GM21723 (cell line): ENCODE measurements at regions not wholly inside any gene's neighbourhood (a gene's known extent, or its start where the extent isn't known, plus 50 kb on each side); places are given as distances from the start of the nearest gene placed in this dataset.
"Not testable (repeated sequence)": the region's sequence is repeated elsewhere in the genome, so short reads cannot be mapped to it uniquely, and the experiment has no call there.

Experiments used
- ATAC-seq: cut with Tn5 transposase; IDR thresholded peaks from one replicate; pipeline ENCODE4 v1.9.1; 2021; ENCODE audit warnings: mild to moderate bottlenecking, moderate library complexity; ENCODE audit not compliant: unreplicated experiment

DNA sequence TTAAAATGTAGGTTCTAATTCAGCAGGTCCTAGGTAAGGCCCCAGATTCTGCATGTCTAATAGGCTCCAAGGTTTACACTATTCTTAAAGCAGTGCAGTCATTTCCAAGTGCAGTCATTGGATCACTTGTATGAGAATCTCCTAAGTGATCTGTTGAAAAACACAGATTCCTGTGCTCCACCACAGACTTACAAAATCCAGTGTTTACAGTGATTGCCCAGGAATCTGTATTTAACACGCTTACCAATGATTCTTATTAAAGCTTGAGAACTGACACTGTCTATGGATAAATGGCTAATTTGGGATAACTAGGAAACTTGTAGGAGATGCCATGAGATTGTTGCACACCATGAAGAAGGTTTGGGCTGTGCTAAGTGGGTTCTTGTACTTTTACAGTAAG lies 104.6 kb upstream of the PLEKHG1 start:
- ATAC-seq, result no peak

DNA sequence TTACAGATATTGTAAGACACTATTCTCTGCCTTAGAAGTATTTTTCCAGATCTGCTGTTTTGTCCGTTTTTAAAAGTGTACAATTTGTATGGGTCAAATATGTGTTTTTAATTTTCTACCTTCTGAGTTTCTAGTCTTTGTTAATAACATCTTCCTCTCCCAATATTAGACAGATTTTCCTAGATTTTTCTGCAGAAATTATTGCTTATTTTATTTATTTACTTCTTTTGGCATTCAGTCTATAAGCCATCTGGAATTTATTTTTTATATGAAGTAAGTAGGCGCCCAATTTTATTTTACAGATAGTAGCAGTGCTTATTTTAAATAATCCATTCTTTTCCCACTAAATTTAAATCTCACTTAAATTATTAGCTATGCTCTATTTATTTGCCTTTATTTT lies 103.1 kb upstream of the PLEKHG1 start:
- ATAC-seq, result no peak

DNA sequence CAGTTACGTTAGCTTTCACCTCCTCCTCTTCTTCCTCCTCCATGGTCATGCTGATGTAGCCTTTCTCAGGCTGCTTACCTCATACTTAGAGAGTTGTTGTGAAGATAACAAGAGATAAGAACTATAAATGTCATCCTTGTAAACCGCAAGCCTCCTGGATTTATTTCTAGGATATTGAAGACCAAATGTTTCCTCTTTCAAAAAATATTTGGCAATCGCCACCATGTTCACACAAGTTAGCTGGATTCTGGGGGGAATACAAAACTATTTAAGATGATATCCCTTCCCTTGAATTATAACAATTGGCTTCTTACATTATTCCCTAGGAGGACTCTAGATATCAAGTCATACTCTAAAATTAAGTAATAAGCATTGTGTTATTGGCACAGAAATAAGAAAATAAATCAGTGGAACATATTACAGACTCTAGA lies 99.8 kb upstream of the PLEKHG1 start:
- no peak for ATAC-seq

DNA sequence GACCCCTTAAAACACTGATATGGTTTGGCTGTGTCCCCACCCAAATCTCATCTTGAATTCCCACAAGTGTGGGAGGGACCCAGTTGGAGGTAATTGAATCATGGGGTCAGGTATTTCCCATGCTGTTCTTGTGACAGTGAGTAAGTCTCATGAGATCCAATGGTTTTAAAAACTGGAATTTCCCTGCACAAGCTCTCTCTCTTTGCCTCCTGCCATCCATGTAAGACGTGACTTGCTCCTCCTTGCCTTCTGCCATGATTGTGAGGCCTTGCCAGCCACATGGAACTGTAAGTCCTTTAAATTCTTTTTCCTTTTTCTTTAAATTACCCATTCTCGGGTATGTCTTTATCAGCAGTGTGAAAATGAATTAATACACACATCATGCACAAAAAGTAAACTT lies 99.1 kb upstream of the PLEKHG1 start:
- not testable (repeated sequence) for ATAC-seq

DNA sequence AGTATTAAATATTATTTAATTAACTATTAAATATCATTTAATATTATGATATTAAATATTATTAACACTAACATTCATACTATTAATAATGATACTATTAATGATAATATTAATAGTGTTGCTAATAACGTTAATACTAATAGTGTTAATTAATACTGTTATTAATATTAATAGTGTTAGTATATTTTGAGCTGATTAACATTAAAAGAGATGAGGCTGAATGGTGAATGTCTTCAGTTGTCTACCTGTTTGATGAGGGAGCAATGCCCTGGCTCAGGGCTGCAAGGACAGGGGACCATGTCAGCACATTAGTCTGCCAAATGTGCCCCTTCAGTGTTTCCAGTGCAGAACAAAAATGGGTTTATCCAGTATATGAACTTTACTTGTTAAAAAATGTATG lies 96.6 kb upstream of the PLEKHG1 start:
- no peak for ATAC-seq

DNA sequence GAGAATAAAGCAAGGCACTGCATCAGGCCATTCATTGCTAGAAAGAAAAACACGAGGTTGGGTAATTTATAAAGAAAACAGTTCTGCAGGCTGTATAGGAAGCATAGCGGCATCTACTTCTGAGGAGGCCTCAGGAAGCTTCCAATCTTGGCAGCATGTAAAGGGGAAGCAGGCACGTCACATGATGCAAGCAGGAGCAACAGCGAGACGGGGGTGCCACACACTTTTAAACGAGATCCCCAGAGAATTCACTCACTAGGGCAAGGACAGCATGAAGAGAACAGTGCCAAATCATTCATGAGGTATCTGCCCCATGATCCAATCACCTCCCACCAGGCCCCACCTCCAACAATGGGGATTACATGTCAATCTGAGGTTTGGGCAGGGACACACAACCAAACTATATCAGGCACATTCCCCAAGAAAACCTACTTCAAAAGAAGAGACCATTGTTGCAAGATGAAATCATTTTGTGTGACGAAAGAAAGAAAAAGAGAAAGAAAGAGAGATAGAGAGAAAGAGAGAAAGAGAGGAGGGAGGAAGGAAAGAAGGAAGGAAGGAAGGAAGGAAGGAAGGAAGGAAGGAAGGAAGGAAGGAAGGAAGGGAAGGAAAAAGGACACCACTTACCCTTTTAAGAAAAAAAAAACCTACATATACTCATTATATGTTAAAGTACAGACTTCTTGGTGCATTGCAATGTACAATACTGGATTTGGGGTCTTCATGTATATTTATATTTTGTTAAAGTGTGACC lies 95.9 kb upstream of the PLEKHG1 start:
- ATAC-seq, result no peak

DNA sequence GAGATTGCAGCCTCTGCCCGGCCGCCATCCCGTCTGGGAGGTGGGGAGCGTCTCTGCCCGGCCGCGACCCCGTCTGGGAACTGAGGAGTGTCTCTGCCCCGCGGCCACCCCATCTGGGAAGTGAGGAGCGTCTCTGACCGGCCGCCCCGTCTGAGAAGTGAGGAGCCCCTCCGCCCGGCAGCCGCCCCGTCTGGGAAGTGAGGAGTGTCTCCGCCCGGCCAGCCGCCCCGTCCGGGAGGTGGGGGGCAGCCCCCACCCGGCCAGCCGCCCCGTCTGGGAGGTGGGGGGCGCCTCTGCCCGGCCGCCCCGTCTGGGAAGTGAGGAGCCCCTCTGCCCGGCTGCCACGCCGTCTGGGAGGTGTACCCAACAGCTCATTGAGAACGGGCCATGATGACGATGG lies 92.3 kb upstream of the PLEKHG1 start:
- not testable (repeated sequence) for ATAC-seq

DNA sequence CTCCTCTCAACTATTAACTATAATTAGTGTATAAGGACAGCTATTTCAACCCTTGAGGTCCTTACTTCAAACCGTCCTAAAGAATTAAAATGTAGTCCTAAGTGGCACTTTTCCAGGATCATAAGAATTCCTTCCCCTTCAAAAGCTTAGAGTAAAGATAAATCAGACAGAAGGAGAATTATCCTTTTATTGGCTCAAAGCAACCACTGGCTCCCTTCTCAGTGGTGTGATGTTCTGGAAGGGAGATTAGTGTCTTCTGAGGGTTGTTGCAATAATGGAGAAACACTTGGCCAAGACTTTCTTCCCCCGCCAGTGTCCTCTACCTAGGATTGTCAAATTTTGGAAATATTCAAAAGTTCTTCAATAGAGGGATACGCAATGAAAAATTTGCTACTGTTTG lies 89.1 kb upstream of the PLEKHG1 start:
- no peak for ATAC-seq

DNA sequence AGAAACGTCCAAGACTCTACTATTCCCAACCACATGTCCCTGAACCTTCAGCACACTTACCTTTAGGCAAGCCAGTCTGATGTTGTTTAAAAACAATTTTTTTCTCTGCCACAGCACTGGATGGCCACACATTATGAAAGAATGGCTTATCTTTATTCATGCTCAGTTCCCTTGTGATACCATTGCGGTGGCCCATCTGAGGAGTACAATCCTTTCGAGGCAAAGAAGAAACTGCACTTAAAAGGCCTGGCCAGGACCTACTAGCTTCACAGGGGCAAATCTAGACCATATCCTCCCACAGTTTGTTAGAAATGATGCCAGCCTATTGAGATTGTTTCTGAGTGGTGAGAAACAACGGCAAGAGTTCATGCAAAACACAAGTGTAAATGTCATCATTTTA lies 88.4 kb upstream of the PLEKHG1 start:
- ATAC-seq, result no peak

DNA sequence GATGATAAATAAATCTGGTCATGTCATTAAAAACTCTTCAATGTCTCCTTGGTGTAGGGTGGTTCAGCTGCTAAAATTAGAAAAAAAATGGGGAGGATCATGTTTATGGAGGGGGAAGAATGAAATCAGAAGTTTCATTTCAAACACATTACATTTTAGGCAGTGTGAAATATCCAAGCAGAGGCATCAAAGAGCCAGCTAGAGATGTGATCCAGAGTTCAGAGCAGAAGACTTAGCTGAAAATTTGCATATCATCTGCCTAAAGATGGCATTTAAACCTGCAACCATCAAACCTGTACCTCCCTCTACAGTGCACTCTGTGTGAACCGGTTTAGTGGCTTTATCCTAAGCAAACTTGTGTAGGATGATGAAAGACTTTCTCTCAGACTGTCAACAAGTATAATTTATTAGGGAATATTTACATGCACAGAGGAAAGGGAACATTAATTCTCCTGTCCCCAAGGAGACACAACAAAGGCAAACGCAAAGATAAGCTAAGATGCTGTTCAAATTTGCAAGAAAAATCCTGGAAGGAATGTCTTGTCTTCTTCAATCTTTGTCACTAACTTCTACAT lies 84.8 kb upstream of the PLEKHG1 start:
- no peak for ATAC-seq

DNA sequence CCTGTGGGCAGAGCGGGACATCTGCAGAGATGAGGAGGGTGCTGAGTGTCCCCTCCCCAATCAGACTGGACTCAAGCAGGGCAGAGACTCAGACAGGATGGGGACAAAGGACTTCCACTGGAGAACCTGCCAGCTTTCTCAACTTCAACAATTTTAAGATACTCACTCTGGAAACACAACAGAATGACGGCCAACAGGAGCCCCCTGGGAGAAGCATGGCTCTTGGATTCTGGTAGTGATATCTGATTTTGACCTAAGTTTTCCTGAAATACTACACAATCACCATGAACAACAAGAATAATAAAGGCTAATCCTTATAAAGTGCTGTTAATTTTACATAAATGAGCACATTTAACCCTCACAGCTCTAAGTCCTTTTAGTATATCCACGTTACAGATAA lies 83.5 kb upstream of the PLEKHG1 start:
- ATAC-seq, result no peak

DNA sequence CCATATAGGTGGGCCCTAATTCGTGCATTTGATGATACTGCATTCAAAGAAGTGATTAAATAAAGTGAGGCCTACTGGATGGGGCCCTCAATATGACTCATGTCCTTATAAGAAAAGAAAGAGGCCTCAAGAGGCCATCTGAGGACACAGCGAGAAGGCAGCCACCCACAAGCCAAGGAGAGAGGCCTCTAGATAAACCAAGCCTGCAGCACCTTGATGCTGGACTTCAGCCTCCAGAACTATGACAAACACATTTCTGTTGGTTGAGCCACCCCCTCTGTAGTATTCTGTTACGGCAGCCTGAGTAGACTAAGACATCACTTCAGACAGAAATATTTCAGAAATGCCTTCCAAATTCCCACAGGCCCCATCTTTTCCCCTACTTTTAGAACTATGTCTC lies 82.5 kb upstream of the PLEKHG1 start:
- no peak for ATAC-seq

DNA sequence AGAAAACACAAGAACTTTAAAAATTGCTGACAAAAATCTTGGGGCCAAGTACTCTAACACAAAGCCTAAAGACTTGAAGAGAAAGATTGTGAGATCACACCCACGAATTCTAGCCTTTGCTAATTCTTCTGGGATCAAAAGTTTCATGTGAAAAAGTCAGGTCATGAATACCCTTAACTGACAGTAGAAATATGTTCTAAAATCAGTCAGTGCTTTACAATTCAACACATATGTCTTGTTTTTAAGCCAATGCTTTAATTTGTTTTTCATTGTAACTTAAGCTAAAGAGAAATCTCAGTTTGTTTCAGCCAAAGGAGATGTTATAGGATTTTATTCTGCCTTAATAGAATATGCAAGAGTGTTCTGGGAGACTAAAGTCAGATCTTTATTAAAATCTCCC lies 78.2 kb upstream of the PLEKHG1 start:
- no peak for ATAC-seq

DNA sequence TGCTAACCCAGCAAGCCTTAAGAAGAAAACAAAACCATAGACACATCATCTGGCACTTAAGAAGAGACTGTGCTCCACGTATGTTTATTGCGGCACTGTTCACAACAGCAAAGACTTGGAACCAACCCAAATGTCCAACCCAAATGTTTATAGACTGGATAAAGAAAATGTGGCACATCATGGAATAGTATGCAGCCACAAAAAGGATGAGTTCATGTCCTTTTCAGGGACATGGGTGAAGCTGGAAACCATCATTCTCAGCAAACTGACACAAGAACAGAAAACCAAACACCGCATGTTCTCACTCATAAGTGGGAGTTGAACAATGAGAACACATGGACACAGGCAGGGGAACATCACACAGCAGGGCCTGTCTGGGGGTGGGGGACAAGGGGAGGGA lies 76.5 kb upstream of the PLEKHG1 start:
- not testable (repeated sequence) for ATAC-seq

DNA sequence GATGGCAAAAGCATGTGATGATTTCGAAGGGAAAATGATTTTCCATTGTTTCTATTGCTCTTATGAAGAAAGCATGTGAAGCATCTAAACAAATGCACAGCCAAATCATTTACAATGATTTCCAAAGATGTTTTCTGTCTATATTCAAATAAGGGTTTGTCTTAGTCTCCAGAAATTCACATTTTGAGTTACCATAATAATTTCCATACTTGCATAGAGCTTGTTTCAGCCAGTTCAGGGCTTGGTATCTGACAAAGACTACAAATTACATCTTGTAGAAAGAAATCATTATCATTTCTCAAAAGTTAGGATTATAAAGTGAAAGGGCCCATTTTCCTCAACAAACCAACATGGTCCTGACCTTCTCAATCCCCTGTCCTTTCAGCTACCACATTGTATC lies 74.4 kb upstream of the PLEKHG1 start:
- no peak for ATAC-seq

DNA sequence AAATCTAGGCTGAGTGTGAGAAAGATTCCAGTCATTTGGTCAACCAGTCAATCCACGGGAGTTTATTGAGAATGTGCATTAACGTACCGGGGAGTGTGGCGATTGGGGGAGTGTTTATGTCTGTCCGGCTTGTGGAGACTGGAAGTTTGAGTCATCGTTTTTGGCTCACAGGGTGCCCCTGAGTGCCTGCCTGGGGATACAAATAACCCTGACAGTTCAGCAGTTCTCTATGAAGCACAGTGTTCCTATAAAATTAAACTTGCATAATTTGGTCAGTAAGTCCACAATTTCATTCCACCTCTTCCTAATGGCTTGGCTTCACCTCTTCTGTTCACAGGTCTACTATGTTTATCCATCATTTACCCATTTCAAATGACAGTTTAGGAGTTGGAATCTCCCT lies 72.6 kb upstream of the PLEKHG1 start:
- ATAC-seq, result no peak

DNA sequence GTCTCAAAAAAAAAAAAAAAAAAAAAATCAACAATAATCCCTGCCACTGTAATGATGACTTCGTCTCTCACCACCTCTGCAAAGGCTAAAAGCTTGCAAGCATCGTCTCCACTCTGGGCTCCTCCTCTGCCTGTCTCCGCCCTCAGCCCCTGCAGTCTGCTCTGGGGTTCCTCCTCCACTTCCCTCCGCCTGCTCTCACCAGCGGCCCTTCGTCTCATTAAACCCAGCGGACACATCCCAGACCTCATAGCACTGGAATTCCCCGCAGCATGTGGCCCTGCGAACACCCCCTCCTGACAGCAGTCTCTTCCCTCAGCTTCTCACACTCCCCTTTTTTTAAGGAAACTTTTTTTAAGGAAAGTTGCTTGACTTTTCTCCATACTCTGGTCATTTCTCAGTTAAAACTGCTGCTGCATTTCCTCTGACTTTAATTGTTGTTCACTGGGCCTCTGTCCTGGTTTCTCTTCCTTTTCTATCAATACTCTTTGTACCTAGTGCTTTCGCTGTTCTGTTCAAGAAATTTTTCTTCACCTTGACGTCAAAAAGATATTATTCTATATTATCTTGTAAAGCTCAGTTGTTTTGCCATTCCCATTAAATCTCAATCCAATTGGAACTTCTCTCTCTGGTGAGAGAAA lies 70.9 kb upstream of the PLEKHG1 start:
- no peak for ATAC-seq

DNA sequence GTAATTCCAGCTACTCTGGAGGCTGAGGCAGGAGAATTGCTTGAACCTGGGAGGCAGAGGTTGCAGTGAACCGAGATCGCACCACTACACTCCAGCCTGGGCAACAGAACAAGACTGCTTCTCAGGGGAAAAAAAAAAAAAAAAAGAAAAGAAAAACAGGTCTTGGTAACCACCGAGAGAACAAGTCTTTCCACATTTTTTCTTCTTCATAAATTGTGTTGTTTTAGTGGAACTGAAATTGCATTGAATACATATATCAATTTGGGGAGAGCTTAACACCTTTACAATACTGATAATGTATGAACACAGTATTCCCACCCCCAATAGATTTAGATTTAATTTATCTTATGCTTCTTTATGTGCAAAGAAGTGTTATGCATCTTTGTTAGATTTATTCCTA lies 70.0 kb upstream of the PLEKHG1 start:
- no peak for ATAC-seq

DNA sequence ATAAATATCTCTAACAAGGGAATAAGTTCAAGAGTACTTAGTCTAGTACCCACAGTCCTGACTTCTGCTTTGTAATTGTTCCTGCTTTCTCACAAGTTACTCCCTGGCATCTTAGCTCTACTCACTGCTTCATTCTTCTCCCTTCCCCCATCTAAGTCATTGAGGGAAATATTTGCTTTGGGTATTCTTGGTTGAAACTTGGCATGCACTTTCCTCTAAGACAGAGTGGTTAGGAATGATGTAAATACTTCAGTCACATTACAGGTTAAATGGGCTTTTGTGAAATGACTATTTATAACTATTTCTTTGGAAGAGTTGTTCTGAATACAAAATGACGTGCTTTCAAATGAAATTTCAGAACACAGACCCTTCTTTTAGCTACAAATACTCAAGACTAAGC lies 67.7 kb upstream of the PLEKHG1 start:
- ATAC-seq, result no peak

DNA sequence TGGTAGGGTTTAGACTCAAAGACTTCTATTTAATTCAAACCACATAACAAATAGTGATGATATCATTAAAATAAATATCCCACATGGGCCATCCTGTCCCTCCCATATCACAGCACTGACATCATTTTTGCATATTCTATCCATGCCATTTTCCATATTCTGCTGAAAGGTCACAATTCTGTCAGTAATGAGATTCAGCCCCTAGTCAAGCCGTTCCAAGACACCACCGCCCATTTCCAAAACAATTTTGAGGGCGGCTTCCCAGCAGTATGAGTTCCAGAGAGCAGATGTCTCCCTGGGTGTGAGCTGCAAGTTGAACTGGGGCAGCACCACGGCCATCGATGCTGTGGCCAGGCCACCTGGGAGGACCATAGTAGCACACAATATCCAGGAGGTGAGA lies 65.1 kb upstream of the PLEKHG1 start:
- ATAC-seq, result no peak

DNA sequence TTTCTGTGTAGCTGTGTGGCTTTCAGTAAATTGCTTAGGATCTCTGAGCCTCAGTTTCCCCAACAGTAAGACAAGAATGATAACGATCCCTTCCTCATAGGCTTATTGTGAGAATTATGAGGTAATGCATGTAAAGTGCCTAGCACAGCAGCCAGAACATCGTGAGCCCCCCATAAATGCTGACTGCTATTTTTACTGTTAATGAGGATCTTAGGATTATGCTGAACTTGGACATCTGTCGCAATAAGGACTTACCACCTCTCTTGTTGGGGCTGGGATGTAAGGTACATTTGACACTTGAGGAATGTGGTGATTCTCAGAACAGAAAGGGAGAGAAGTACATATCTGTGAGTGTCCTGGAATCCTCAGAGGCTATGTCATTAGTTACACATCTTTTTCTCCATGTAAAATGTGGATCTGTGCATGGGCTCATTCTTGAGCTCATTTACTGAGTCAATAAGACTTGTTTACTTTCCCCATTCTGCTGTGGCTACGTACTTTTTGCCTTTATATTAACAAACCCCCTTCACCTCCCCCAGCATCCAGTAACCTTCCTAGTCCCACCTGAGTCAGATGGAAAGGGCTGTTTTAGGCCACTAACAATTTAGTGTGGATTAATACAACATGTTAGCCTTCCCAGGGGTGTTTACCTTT lies 64.4 kb upstream of the PLEKHG1 start:
- no peak for ATAC-seq

DNA sequence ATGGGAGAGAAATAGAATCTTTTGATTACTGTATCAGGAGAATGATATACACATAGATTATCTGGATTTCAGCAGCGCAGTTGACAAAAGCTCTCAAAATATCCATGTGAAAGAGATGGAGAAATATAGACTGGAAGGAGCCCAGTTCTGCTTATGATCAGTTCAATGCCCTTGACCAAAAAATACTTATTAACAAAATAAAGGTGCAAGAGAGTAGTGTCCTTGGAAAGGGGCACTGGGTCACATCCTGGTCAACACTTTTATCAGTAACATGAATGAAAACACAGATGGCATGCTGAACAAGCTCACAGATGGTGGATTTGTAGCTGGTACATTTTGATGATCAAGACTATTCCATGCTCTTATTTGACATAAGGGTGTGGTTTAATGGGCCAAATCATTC lies 63.9 kb upstream of the PLEKHG1 start:
- no peak for ATAC-seq
